Calu3 (cell line): ENCODE measurements at regions not wholly inside any gene's neighbourhood (a gene's known extent, or its start where the extent isn't known, plus 50 kb on each side); places are given as distances from the start of the nearest gene placed in this dataset.

Source experiments
- BruUV-seq: library from RNA; stranded (reverse); fragments of 400-500 nt; replicated peaks from 2 replicates; lab custom pipeline; 2021; lab: Mats Ljungman, UMichigan
- CTCF ChIA-PET: fragments of 300-600 bp; sonication (Branson Sonifier 250); formaldehyde crosslinking; loops from one replicate; lab custom pipeline; 2022; ENCODE audit warnings: antibody characterized with exemption; lab: Charles Lee
- DNase-seq: peaks from one replicate; pipeline ENCODE4 v3.0.0; 2022
- H3K27ac Mint-ChIP-seq: one replicate; pipeline ENCODE4 v1.8.0; 2022; ENCODE audit warnings: mixed read lengths; ENCODE audit not compliant: unreplicated experiment
- H3K27me3 Mint-ChIP-seq: one replicate; pipeline ENCODE4 v1.8.0; 2022; ENCODE audit warnings: mixed read lengths; ENCODE audit not compliant: unreplicated experiment
- H3K36me3 Mint-ChIP-seq: one replicate; pipeline ENCODE4 v1.8.0; 2022; ENCODE audit warnings: mild to moderate bottlenecking, moderate library complexity, mixed read lengths; ENCODE audit not compliant: insufficient read depth, unreplicated experiment
- H3K4me1 Mint-ChIP-seq: one replicate; pipeline ENCODE4 v1.8.0; 2022; ENCODE audit warnings: mild to moderate bottlenecking, low read depth, mixed read lengths; ENCODE audit not compliant: unreplicated experiment
- H3K4me3 Mint-ChIP-seq: one replicate; pipeline ENCODE4 v1.8.0; 2022; ENCODE audit warnings: mild to moderate bottlenecking, low read depth, moderate library complexity, mixed read lengths; ENCODE audit not compliant: unreplicated experiment
- H3K9me3 Mint-ChIP-seq: one replicate; pipeline ENCODE4 v1.8.0; 2022; ENCODE audit warnings: low read depth, mixed read lengths; ENCODE audit not compliant: unreplicated experiment
- CTCF ChIP-seq: fragments of 200-600 bp; IDR thresholded peaks from one replicate; pipeline ENCODE4 v1.8.0; 2022; ENCODE audit warnings: antibody characterized with exemption; ENCODE audit not compliant: unreplicated experiment
- intact Hi-C: fragments of 100-400 bp; cut with micrococcal nuclease; formaldehyde crosslinking; loops from one replicate; pipeline ENCODE4 v1.10.0; 2022; ENCODE audit not compliant: unreplicated experiment

GRCh38 chr4:140305053-140305452 is 68.4 kb upstream of the SCOC start:
- Mint-ChIP-seq H3K27ac (no peak overlapping the region), H3K4me3 (no peak overlapping the region), H3K4me1 (peaks cover 17% of the 10 kb centered on the region), H3K27me3 (no peaks in the 10 kb centered on the region), H3K36me3 (no peaks in the 10 kb centered on the region), H3K9me3 (no peaks in the 10 kb centered on the region)
- no TSS peak for BruUV-seq
- intact Hi-C loops, result no loop called here
- TF ChIP-seq CTCF, result no peak
- no peak for DNase-seq
- CTCF ChIA-PET, result no interaction called here

- no peaks in the 10 kb centered on the region for H3K27me3 Mint-ChIP-seq
- no TSS peak for BruUV-seq
- no peaks in the 10 kb centered on the region for H3K9me3 Mint-ChIP-seq
- TF ChIP-seq CTCF, result no peak
- intact Hi-C loops, result no loop called here
- no peak overlapping the region for H3K4me3 Mint-ChIP-seq
- H3K27ac Mint-ChIP-seq, result no peak overlapping the region
- peaks cover 11% of the 10 kb centered on the region for H3K4me1 Mint-ChIP-seq
- CTCF ChIA-PET, result no interaction called here
- DNase-seq, result no peak
- no peaks in the 10 kb centered on the region for H3K36me3 Mint-ChIP-seq
Measured at GRCh38 chr4:140304346-140304745, 69.1 kb upstream of the SCOC start.

GRCh38 chr4:140302151-140302859 is 71.1 kb upstream of the SCOC start:
- Mint-ChIP-seq H3K36me3 (no peaks in the 10 kb centered on the region), H3K4me1 (peaks cover 19% of the 10 kb centered on the region), H3K27me3 (no peaks in the 10 kb centered on the region), H3K4me3 (no peak overlapping the region), H3K9me3 (no peaks in the 10 kb centered on the region), H3K27ac (no peak overlapping the region)
- BruUV-seq, result no TSS peak
- no peak for DNase-seq
- intact Hi-C loops, result no loop called here
- CTCF ChIA-PET, result no interaction called here
- TF ChIP-seq CTCF, result no peak

GRCh38 chr4:140300271-140300970 is 73.0 kb upstream of the SCOC start:
- peak; percentile 31 for DNase-seq
- intact Hi-C loops, result no loop called here
- H3K9me3 Mint-ChIP-seq, result no peaks in the 10 kb centered on the region
- peaks cover 32% of the 10 kb centered on the region for H3K4me1 Mint-ChIP-seq
- H3K27me3 Mint-ChIP-seq, result no peaks in the 10 kb centered on the region
- TF ChIP-seq CTCF, result no peak
- no peak overlapping the region for H3K4me3 Mint-ChIP-seq
- H3K36me3 Mint-ChIP-seq, result peaks cover under 1% of the 10 kb centered on the region
- no TSS peak for BruUV-seq
- H3K27ac Mint-ChIP-seq, result no peak overlapping the region
- CTCF ChIA-PET, result no interaction called here
